Activated naive CD8-positive, alpha-beta T cell treated with anti-CD3 and anti-CD28 coated beads, Interleukin-2, amount 50 U/mL, for 16 hours (primary cell): ENCODE measurements at regions not wholly inside any gene's neighbourhood (a gene's known extent, or its start where the extent isn't known, plus 50 kb on each side); places are given as distances from the start of the nearest gene placed in this dataset.

Source experiments
- DNase-seq: peaks from one replicate; pipeline ENCODE4 v3.0.0-alpha.2; 2020; ENCODE audit warnings: low read depth, low spot score

GRCh38 chr3:178385280-178385952 lies 150.8 kb upstream of the KCNMB2 start:
- DNase-seq = no peak

GRCh38 chr3:178386401-178386800 lies 149.8 kb upstream of the KCNMB2 start:
- DNase-seq = no peak

GRCh38 chr3:178386880-178387279 lies 149.4 kb upstream of the KCNMB2 start:
- no peak for DNase-seq

GRCh38 chr3:178388473-178388872 lies 147.8 kb upstream of the KCNMB2 start:
- DNase-seq = no peak

GRCh38 chr3:178389258-178389657 lies 147.0 kb upstream of the KCNMB2 start:
- no peak for DNase-seq

GRCh38 chr3:178392511-178392926 lies 143.7 kb upstream of the KCNMB2 start:
- DNase-seq = no peak

GRCh38 chr3:178393146-178393545 lies 143.1 kb upstream of the KCNMB2 start:
- DNase-seq = no peak

- DNase-seq = no peak
These were observed 142.4 kb upstream of the KCNMB2 start for GRCh38 chr3:178393824-178394223.

- DNase-seq = no peak
These were observed 139.9 kb upstream of the KCNMB2 start for GRCh38 chr3:178396318-178396717.

- DNase-seq = no peak
These were observed 139.0 kb upstream of the KCNMB2 start for GRCh38 chr3:178397202-178397601.

- no peak for DNase-seq
These were observed 138.4 kb upstream of the KCNMB2 start for GRCh38 chr3:178397836-178398235.

- DNase-seq = no peak
These were observed 131.3 kb upstream of the KCNMB2 start for GRCh38 chr3:178404961-178405360.

GRCh38 chr3:178405531-178405930 lies 130.7 kb upstream of the KCNMB2 start:
- no peak for DNase-seq

- no peak for DNase-seq
These were observed 130.0 kb upstream of the KCNMB2 start for GRCh38 chr3:178406206-178406605.

GRCh38 chr3:178415384-178415783 lies 120.9 kb upstream of the KCNMB2 start:
- no peak for DNase-seq

- DNase-seq = no peak
These were observed 118.5 kb upstream of the KCNMB2 start for GRCh38 chr3:178417736-178418135.

- DNase-seq = no peak
These were observed 117.2 kb upstream of the KCNMB2 start for GRCh38 chr3:178419071-178419470.

- DNase-seq = no peak
These were observed 116.2 kb upstream of the KCNMB2 start for GRCh38 chr3:178420033-178420432.

GRCh38 chr3:178421069-178421468 lies 115.2 kb upstream of the KCNMB2 start:
- DNase-seq = no peak

- no peak for DNase-seq
These were observed 113.8 kb upstream of the KCNMB2 start for GRCh38 chr3:178422406-178422805.

- no peak for DNase-seq
These were observed 108.2 kb upstream of the KCNMB2 start for GRCh38 chr3:178428037-178428436.

GRCh38 chr3:178434206-178434805 lies 101.9 kb upstream of the KCNMB2 start:
- no peak for DNase-seq

GRCh38 chr3:178435575-178435974 lies 100.7 kb upstream of the KCNMB2 start:
- no peak for DNase-seq

GRCh38 chr3:178436773-178437172 lies 99.5 kb upstream of the KCNMB2 start:
- no peak for DNase-seq
